HG02870 (cell line): ENCODE measurements at regions not wholly inside any gene's neighbourhood (a gene's known extent, or its start where the extent isn't known, plus 50 kb on each side); places are given as distances from the start of the nearest gene placed in this dataset.

Experiments used
- ATAC-seq: cut with Tn5 transposase; IDR thresholded peaks from one replicate; pipeline ENCODE4 v1.9.1; 2021; ENCODE audit warnings: mild to moderate bottlenecking, moderate library complexity; ENCODE audit not compliant: unreplicated experiment

GRCh38 chr12:95411057-95411456 lies 62.9 kb upstream of the METAP2 start:
- no peak for ATAC-seq

- no peak for ATAC-seq
Observed at GRCh38 chr12:95411466-95411865, 62.5 kb upstream of the METAP2 start.

GRCh38 chr12:95412482-95413311 lies 61.3 kb upstream of the METAP2 start:
- ATAC-seq, result no peak

GRCh38 chr12:95413576-95413975 lies 60.4 kb upstream of the METAP2 start:
- ATAC-seq, result no peak

- ATAC-seq, result no peak
Observed at GRCh38 chr12:95415451-95415850, 58.5 kb upstream of the METAP2 start.

- ATAC-seq, result no peak
Observed at GRCh38 chr12:95416111-95416636, 57.8 kb upstream of the METAP2 start.

GRCh38 chr12:95417372-95417771 lies 56.6 kb upstream of the METAP2 start:
- no peak for ATAC-seq

GRCh38 chr12:95418142-95418541 lies 55.8 kb upstream of the METAP2 start:
- no peak for ATAC-seq
